Trophoblast cell (in vitro differentiated cells and primary cell): ENCODE measurements at regions not wholly inside any gene's neighbourhood (a gene's known extent, or its start where the extent isn't known, plus 50 kb on each side); places are given as distances from the start of the nearest gene placed in this dataset.
"Not testable (repeated sequence)": the region's sequence is repeated elsewhere in the genome, so short reads cannot be mapped to it uniquely, and the experiment has no call there.

Experiments
- DNase-seq, 2 donors: peaks; one replicate each; pipeline ENCODE4 v3.0.0-alpha.2; 2016
- H2AFZ ChIP-seq: 2 replicates; pipeline ENCODE4 v1.6.1; 2013; ENCODE audit warnings: low read length, moderate library complexity, mild to moderate bottlenecking; ENCODE audit not compliant: insufficient read depth, poor library complexity
- H2AK5ac ChIP-seq: 2 replicates; pipeline ENCODE4 v1.6.1; 2013; ENCODE audit warnings: mild to moderate bottlenecking, low read length
- H2BK120ac ChIP-seq: 2 replicates; pipeline ENCODE4 v1.6.1; 2013; ENCODE audit warnings: low read length, mild to moderate bottlenecking, moderate library complexity; ENCODE audit not compliant: insufficient read depth, poor library complexity
- H2BK12ac ChIP-seq: 2 replicates; pipeline ENCODE4 v1.6.1; 2013; ENCODE audit warnings: mild to moderate bottlenecking, low read length, moderate library complexity
- H2BK5ac ChIP-seq: 2 replicates; pipeline ENCODE4 v1.6.1; 2013; ENCODE audit warnings: low read length, low read depth, moderate library complexity, mild to moderate bottlenecking; ENCODE audit not compliant: poor library complexity
- H3K14ac ChIP-seq: 2 replicates; pipeline ENCODE4 v1.6.1; 2013; ENCODE audit warnings: mild to moderate bottlenecking, low read length
- H3K18ac ChIP-seq: 2 replicates; pipeline ENCODE4 v1.6.1; 2013; ENCODE audit warnings: mild to moderate bottlenecking, low read length
- H3K23ac ChIP-seq: 2 replicates; pipeline ENCODE4 v1.6.1; 2013; ENCODE audit warnings: low read length
- H3K27ac ChIP-seq: 2 replicates; pipeline ENCODE4 v1.5.1; 2013; ENCODE audit warnings: low read depth, mild to moderate bottlenecking, inconsistent platforms, low read length, moderate library complexity
- H3K27me3 ChIP-seq: 2 replicates; pipeline ENCODE4 v1.6.1; 2013; ENCODE audit warnings: inconsistent platforms, mild to moderate bottlenecking, low read length, moderate library complexity; ENCODE audit not compliant: insufficient read depth
- H3K36me3 ChIP-seq, 2 experiments: 1 replicate in 1 of 2; 2 replicates in 1 of 2; pipeline ENCODE4 v1.6.1; 2013; ENCODE audit warnings: low read length in 2 of 2, mild to moderate bottlenecking in 2 of 2, moderate library complexity in 1 of 2; ENCODE audit not compliant: insufficient read depth in 2 of 2, control insufficient read depth in 1 of 2
- H3K4ac ChIP-seq: 2 replicates; pipeline ENCODE4 v1.6.1; 2013; ENCODE audit warnings: low read depth, mild to moderate bottlenecking, low read length, moderate library complexity
- H3K4me1 ChIP-seq, 2 experiments: 1 replicate in 1 of 2; 2 replicates in 1 of 2; pipeline ENCODE4 v1.6.1; 2013; ENCODE audit warnings: low read length in 2 of 2, mild to moderate bottlenecking in 2 of 2, moderate library complexity in 1 of 2; ENCODE audit not compliant: insufficient read depth in 2 of 2, control insufficient read depth in 1 of 2
- H3K4me2 ChIP-seq: 2 replicates; pipeline ENCODE4 v1.6.1; 2013; ENCODE audit warnings: inconsistent platforms, mild to moderate bottlenecking, low read length, moderate library complexity
- H3K4me3 ChIP-seq: 2 replicates; pipeline ENCODE4 v1.5.1; 2013; ENCODE audit warnings: mild to moderate bottlenecking, low read depth, low read length, inconsistent platforms
- H3K79me1 ChIP-seq: one replicate; pipeline ENCODE4 v1.6.1; 2013; ENCODE audit warnings: low read length
- H3K79me2 ChIP-seq: 2 replicates; pipeline ENCODE4 v1.6.1; 2013; ENCODE audit warnings: low read length, mild to moderate bottlenecking; ENCODE audit not compliant: control insufficient read depth, insufficient read depth, poor library complexity
- H3K9ac ChIP-seq: 2 replicates; pipeline ENCODE4 v1.6.1; 2013; ENCODE audit warnings: mild to moderate bottlenecking, low read length
- H3K9me3 ChIP-seq: 2 replicates; pipeline ENCODE4 v1.6.1; 2013; ENCODE audit warnings: low read depth, mild to moderate bottlenecking, control low read depth, inconsistent platforms, low read length; ENCODE audit not compliant: insufficient read depth
- H4K12ac ChIP-seq: 2 replicates; pipeline ENCODE4 v1.6.1; 2013; ENCODE audit warnings: low read depth, mild to moderate bottlenecking, low read length, moderate library complexity
- H4K8ac ChIP-seq: 2 replicates; pipeline ENCODE4 v1.6.1; 2013; ENCODE audit warnings: low read depth, mild to moderate bottlenecking, low read length, moderate library complexity
- H4K91ac ChIP-seq: one replicate; pipeline ENCODE4 v1.6.1; 2013; ENCODE audit warnings: low read depth, mild to moderate bottlenecking, low read length, moderate library complexity
- WGBS: extraction: QIAGEN DNeasy Blood & Tissue Kit; methylation state at CpG from one replicate; pipeline ENCODE4 v1.1.7; 2013; ENCODE audit warnings: missing lambda C conversion rate; ENCODE audit not compliant: insufficient read length, insufficient coverage; ENCODE audit errors: extremely low coverage; 5-methylcytosine and 5-hydroxymethylcytosine counted together

GRCh38 chr18:78827141-78827540 is 152.5 kb upstream of the SALL3 start:
- Histone ChIP-seq H3K9ac (no peak overlapping the region), H3K36me3 (no peaks in the 10 kb centered on the region), H3K79me2 (no peaks in the 10 kb centered on the region), H4K12ac (no peak overlapping the region), H3K9me3 (no peaks in the 10 kb centered on the region), H2BK120ac (no peak overlapping the region), H3K27ac (no peak overlapping the region), H3K4me3 (no peak overlapping the region), H2BK5ac (no peak overlapping the region), H3K4me2 (no peak overlapping the region), H4K91ac (no peak overlapping the region), H2AK5ac (no peak overlapping the region), H3K14ac (no peak overlapping the region), H3K27me3 (no peaks in the 10 kb centered on the region), H4K8ac (no peak overlapping the region), H3K4ac (no peak overlapping the region), H3K18ac (no peak overlapping the region), H2BK12ac (no peak overlapping the region), H3K4me1 (no peaks in the 10 kb centered on the region), H2AFZ (no peak overlapping the region), H3K79me1 (no peaks in the 10 kb centered on the region), H3K23ac (no peak overlapping the region)
- no CpG with 5 or more reads among the region's 10 CpGs for WGBS
- DNase-seq = no peak

GRCh38 chr18:78828131-78828530 is 151.5 kb upstream of the SALL3 start:
- Histone ChIP-seq H2BK12ac (no peak overlapping the region), H3K23ac (no peak overlapping the region), H2AK5ac (no peak overlapping the region), H3K4me1 (peaks cover 0 to 2% of the 10 kb centered on the region in 2 experiments), H3K9me3 (no peaks in the 10 kb centered on the region), H3K4me3 (no peak overlapping the region), H3K79me1 (no peaks in the 10 kb centered on the region), H3K14ac (no peak overlapping the region), H3K9ac (no peak overlapping the region), H3K4me2 (no peak overlapping the region), H4K8ac (no peak overlapping the region), H3K27ac (no peak overlapping the region), H3K79me2 (no peaks in the 10 kb centered on the region), H2BK5ac (no peak overlapping the region), H4K91ac (no peak overlapping the region), H4K12ac (no peak overlapping the region), H2AFZ (no peak overlapping the region), H3K18ac (no peak overlapping the region), H3K4ac (no peak overlapping the region), H3K36me3 (no peaks in the 10 kb centered on the region), H2BK120ac (no peak overlapping the region), H3K27me3 (no peaks in the 10 kb centered on the region)
- WGBS = no CpG with 5 or more reads among the region's 3 CpGs
- DNase-seq = no peak

GRCh38 chr18:78829026-78829425 is 150.6 kb upstream of the SALL3 start:
- H2AK5ac ChIP-seq, H4K91ac ChIP-seq, H3K23ac ChIP-seq, H3K14ac ChIP-seq, H4K12ac ChIP-seq, H3K9ac ChIP-seq, H2AFZ ChIP-seq, H3K4me3 ChIP-seq, H3K4ac ChIP-seq, H3K79me1 ChIP-seq, H3K36me3 ChIP-seq, H3K79me2 ChIP-seq, H2BK12ac ChIP-seq, H3K9me3 ChIP-seq, DNase-seq, H2BK120ac ChIP-seq, H2BK5ac ChIP-seq, H4K8ac ChIP-seq, H3K4me2 ChIP-seq, H3K4me1 ChIP-seq, H3K18ac ChIP-seq, H3K27me3 ChIP-seq, H3K27ac ChIP-seq: not testable (repeated sequence)
- no CpG with 5 or more reads among the region's 16 CpGs for WGBS

- Histone ChIP-seq H3K27ac (no peak overlapping the region), H3K23ac (no peak overlapping the region), H4K12ac (no peak overlapping the region), H3K14ac (no peak overlapping the region), H2AFZ (no peak overlapping the region), H2AK5ac (no peak overlapping the region), H3K4me2 (no peak overlapping the region), H3K9me3 (no peaks in the 10 kb centered on the region), H2BK120ac (no peak overlapping the region), H3K36me3 (no peaks in the 10 kb centered on the region), H3K4me1 (peaks cover 0 to 2% of the 10 kb centered on the region in 2 experiments), H3K79me1 (no peaks in the 10 kb centered on the region), H4K8ac (no peak overlapping the region), H3K79me2 (no peaks in the 10 kb centered on the region), H3K4me3 (no peak overlapping the region), H2BK5ac (no peak overlapping the region), H3K9ac (no peak overlapping the region), H3K4ac (no peak overlapping the region), H3K27me3 (no peaks in the 10 kb centered on the region), H3K18ac (no peak overlapping the region), H2BK12ac (no peak overlapping the region), H4K91ac (no peak overlapping the region)
- WGBS = no CpG with 5 or more reads among the region's 10 CpGs
- DNase-seq = no peak
Observed at GRCh38 chr18:78830161-78830560, 149.5 kb upstream of the SALL3 start.
